GM12878 (cell line): ENCODE measurements at regions not wholly inside any gene's neighbourhood (a gene's known extent, or its start where the extent isn't known, plus 50 kb on each side); places are given as distances from the start of the nearest gene placed in this dataset.
"Not testable (repeated sequence)": the region's sequence is repeated elsewhere in the genome, so short reads cannot be mapped to it uniquely, and the experiment has no call there.

Experiments used
- ATAC-seq: fragments of 200-7000 bp; cut with Tn5 transposase; 3 replicates; pipeline ENCODE4 v1.9.1; 2020; ENCODE audit warnings: mild to moderate bottlenecking, moderate library complexity
- BruUV-seq: library from RNA; stranded (reverse); fragments of 400-500 nt; replicated peaks from 2 replicates; lab custom pipeline; 2021; lab: Mats Ljungman, UMichigan
- CTCF ChIA-PET: fragments of 300-600 bp; sonication (Branson Sonifier 250); formaldehyde crosslinking; extraction: SDS; loops from one replicate; lab custom pipeline; 2021; ENCODE audit warnings: inconsistent platforms; lab: Yijun Ruan, JAX
- POLR2A ChIA-PET: fragments of 350-600 bp; formaldehyde crosslinking; extraction: SDS; loops from one replicate; lab custom pipeline; 2021; ENCODE audit warnings: inconsistent platforms; lab: Charles Lee
- RAD21 ChIA-PET: fragments of 300-600 bp; sonication (Branson Sonifier 250); formaldehyde crosslinking; loops from one replicate; lab custom pipeline; 2023; ENCODE audit warnings: antibody characterized with exemption; ENCODE audit not compliant: unreplicated experiment; lab: Charles Lee
- SMC1A ChIA-PET: fragments of 300-600 bp; sonication (Branson Sonifier 250); formaldehyde crosslinking; loops from one replicate; lab custom pipeline; 2023; ENCODE audit not compliant: unreplicated experiment, uncharacterized antibody; lab: Charles Lee
- DNase-seq: peaks from one replicate; pipeline ENCODE4 v3.0.0-alpha.2; 2011; ENCODE audit warnings: low read depth, low spot score
- FAIRE-seq: peaks from 3 replicates; lab custom pipeline; 2011; peaks lifted over from hg19 to GRCh38; lab: Jason Lieb, UNC
- H2AFZ ChIP-seq: 2 replicates; pipeline ENCODE4 v1.6.0; 2011; ENCODE audit warnings: low read depth, low read length, control low read depth; ENCODE audit not compliant: control insufficient read depth
- H3K27ac ChIP-seq: 2 replicates; pipeline ENCODE4 v1.5.1; 2011; ENCODE audit warnings: control low read depth; ENCODE audit not compliant: control insufficient read depth, insufficient read depth
- H3K27me3 ChIP-seq, 2 experiments: replicated peaks in 1 of 2; 2 replicates each; pipeline versions ENCODE4 v1.6.0 to v1.6.1; 2011; ENCODE audit warnings: low read length in 1 of 2; ENCODE audit not compliant: control insufficient read depth in 2 of 2, insufficient read depth in 2 of 2
- H3K36me3 ChIP-seq, 2 experiments: 2 replicates each; pipeline ENCODE4 v1.5.1; 2011; ENCODE audit warnings: low read length in 1 of 2; ENCODE audit not compliant: control insufficient read depth in 2 of 2, insufficient read depth in 2 of 2
- H3K4me1 ChIP-seq: 2 replicates; pipeline ENCODE4 v1.6.1; 2011; ENCODE audit warnings: mild to moderate bottlenecking, low read length, moderate library complexity, mixed read lengths; ENCODE audit not compliant: control insufficient read depth, insufficient read depth
- H3K4me2 ChIP-seq: 2 replicates; pipeline ENCODE4 v1.6.0; 2011; ENCODE audit warnings: control low read depth; ENCODE audit not compliant: control insufficient read depth, insufficient read depth
- H3K4me3 ChIP-seq: fragments of 200-600 bp; sonication (generic); 2 replicates; pipeline ENCODE4 v1.5.1; 2016
- H3K79me2 ChIP-seq: 2 replicates; pipeline ENCODE4 v1.6.0; 2011; ENCODE audit warnings: low read length; ENCODE audit not compliant: control insufficient read depth, insufficient read depth
- H3K9ac ChIP-seq: 2 replicates; pipeline ENCODE4 v1.8.0; 2011; ENCODE audit warnings: low read length, control low read depth, mixed read lengths; ENCODE audit not compliant: control insufficient read depth, insufficient read depth
- H3K9me3 ChIP-seq: replicated peaks from 3 replicates; pipeline ENCODE4 v1.5.1; 2011; ENCODE audit warnings: mild to moderate bottlenecking, low read length; ENCODE audit not compliant: control insufficient read depth, insufficient read depth
- H4K20me1 ChIP-seq: 2 replicates; pipeline ENCODE4 v1.6.0; 2011; ENCODE audit not compliant: control insufficient read depth, insufficient read depth
- ATF7 ChIP-seq: fragments of 450-650 bp; IDR thresholded peaks from 2 replicates; pipeline ENCODE4 v1.6.1; 2016; ENCODE audit warnings: low read depth, mild to moderate bottlenecking
- CHD4 ChIP-seq: fragments of 200-600 bp; sonication (generic); IDR thresholded peaks from 2 replicates; pipeline ENCODE4 v1.6.1; 2016; ENCODE audit warnings: mild to moderate bottlenecking
- HDAC6 ChIP-seq: fragments of 200-600 bp; sonication (generic); IDR thresholded peaks from one replicate; pipeline ENCODE4 v1.8.0; 2017; ENCODE audit warnings: antibody characterized with exemption; ENCODE audit not compliant: unreplicated experiment
- MTA2 ChIP-seq: fragments of 450-650 bp; IDR thresholded peaks from 2 replicates; pipeline ENCODE4 v1.6.1; 2016; ENCODE audit warnings: low read depth, mild to moderate bottlenecking, moderate library complexity
- NFIC ChIP-seq: IDR thresholded peaks from 2 replicates; pipeline ENCODE4 v1.6.1; 2012; ENCODE audit warnings: low read depth, mild to moderate bottlenecking, inconsistent platforms, low read length, moderate library complexity
- NR2F1 ChIP-seq: fragments of 450-650 bp; conservative IDR thresholded peaks from 2 replicates; pipeline ENCODE4 v1.6.1; 2017; ENCODE audit warnings: mild to moderate bottlenecking
- RBBP5 ChIP-seq: fragments of 200-600 bp; sonication (generic); conservative IDR thresholded peaks from 2 replicates; pipeline ENCODE4 v1.6.1; 2016
- WRNIP1 ChIP-seq: IDR thresholded peaks from 2 replicates; pipeline ENCODE4 v1.6.1; 2011; ENCODE audit warnings: low read depth, low read length, improper control_type of control experiment, borderline replicate concordance
- WGBS: methylation state at CpG from one replicate; pipeline ENCODE4 v1.1.6; 2016; ENCODE audit warnings: low lambda C conversion rate; ENCODE audit not compliant: insufficient replicate concordance, insufficient coverage; ENCODE audit errors: missing lambda C conversion rate; 5-methylcytosine and 5-hydroxymethylcytosine counted together
- in situ Hi-C: fragments of 300-500 bp; cut with MboI; formaldehyde crosslinking; loops from 9 replicates; pipeline ENCODE4 v1.14.3; 2018; ENCODE audit warnings: mixed read lengths
- intact Hi-C: fragments of 100-400 bp; cut with micrococcal nuclease; formaldehyde crosslinking; loops from one replicate; pipeline ENCODE4 v1.14.2; 2022; ENCODE audit not compliant: unreplicated experiment
- TF ChIP-seq, protein P1 (sequence below): IDR thresholded peaks from 2 replicates; pipeline ENCODE4 v1.6.1; 2011; ENCODE audit warnings: borderline replicate concordance, low read depth, mild to moderate bottlenecking, moderate library complexity, low read length; ENCODE audit not compliant: insufficient read depth, poor library complexity, severe bottlenecking
- TF ChIP-seq, protein P2 (sequence below): IDR thresholded peaks from 2 replicates; pipeline ENCODE4 v1.6.1; 2012; ENCODE audit warnings: improper control_type of control experiment, low read depth, low read length; ENCODE audit not compliant: insufficient replicate concordance

- Histone ChIP-seq H3K4me1 (no peaks in the 10 kb centered on the region), H3K79me2 (no peaks in the 10 kb centered on the region), H3K4me2 (no peak overlapping the region)
- ChIA-PET CTCF (no interaction called here), POLR2A (no interaction called here)
- WGBS, result 17% methylated on average over 2 of the region's 2 CpGs
- TF ChIP-seq RBBP5 (no peak), ATF7 (no peak), CHD4 (no peak), NFIC (no peak), NR2F1 (no peak), MTA2 (no peak), HDAC6 (no peak), WRNIP1 (no peak)
- TF ChIP-seq, protein P1, sequence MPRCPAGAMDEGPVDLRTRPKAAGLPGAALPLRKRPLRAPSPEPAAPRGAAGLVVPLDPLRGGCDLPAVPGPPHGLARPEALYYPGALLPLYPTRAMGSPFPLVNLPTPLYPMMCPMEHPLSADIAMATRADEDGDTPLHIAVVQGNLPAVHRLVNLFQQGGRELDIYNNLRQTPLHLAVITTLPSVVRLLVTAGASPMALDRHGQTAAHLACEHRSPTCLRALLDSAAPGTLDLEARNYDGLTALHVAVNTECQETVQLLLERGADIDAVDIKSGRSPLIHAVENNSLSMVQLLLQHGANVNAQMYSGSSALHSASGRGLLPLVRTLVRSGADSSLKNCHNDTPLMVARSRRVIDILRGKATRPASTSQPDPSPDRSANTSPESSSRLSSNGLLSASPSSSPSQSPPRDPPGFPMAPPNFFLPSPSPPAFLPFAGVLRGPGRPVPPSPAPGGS, result no peak
- TF ChIP-seq, protein P2, sequence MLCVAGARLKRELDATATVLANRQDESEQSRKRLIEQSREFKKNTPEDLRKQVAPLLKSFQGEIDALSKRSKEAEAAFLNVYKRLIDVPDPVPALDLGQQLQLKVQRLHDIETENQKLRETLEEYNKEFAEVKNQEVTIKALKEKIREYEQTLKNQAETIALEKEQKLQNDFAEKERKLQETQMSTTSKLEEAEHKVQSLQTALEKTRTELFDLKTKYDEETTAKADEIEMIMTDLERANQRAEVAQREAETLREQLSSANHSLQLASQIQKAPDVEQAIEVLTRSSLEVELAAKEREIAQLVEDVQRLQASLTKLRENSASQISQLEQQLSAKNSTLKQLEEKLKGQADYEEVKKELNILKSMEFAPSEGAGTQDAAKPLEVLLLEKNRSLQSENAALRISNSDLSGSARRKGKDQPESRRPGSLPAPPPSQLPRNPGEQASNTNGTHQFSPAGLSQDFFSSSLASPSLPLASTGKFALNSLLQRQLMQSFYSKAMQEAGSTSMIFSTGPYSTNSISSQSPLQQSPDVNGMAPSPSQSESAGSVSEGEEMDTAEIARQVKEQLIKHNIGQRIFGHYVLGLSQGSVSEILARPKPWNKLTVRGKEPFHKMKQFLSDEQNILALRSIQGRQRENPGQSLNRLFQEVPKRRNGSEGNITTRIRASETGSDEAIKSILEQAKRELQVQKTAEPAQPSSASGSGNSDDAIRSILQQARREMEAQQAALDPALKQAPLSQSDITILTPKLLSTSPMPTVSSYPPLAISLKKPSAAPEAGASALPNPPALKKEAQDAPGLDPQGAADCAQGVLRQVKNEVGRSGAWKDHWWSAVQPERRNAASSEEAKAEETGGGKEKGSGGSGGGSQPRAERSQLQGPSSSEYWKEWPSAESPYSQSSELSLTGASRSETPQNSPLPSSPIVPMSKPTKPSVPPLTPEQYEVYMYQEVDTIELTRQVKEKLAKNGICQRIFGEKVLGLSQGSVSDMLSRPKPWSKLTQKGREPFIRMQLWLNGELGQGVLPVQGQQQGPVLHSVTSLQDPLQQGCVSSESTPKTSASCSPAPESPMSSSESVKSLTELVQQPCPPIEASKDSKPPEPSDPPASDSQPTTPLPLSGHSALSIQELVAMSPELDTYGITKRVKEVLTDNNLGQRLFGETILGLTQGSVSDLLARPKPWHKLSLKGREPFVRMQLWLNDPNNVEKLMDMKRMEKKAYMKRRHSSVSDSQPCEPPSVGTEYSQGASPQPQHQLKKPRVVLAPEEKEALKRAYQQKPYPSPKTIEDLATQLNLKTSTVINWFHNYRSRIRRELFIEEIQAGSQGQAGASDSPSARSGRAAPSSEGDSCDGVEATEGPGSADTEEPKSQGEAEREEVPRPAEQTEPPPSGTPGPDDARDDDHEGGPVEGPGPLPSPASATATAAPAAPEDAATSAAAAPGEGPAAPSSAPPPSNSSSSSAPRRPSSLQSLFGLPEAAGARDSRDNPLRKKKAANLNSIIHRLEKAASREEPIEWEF, result no peak
- TF ChIP-seq, all 136 proteins: peak for 0
- DNase-seq (no peak), FAIRE-seq (no peak), ATAC-seq (no peak)
- Histone ChIP-seq H3K9me3 (peaks cover 8% of the 10 kb centered on the region), H3K27ac (no peak overlapping the region), H3K4me3 (no peak overlapping the region), H3K36me3 (no peaks in the 10 kb centered on the region), H3K9ac (no peak overlapping the region), H2AFZ (no peak overlapping the region), H4K20me1 (no peaks in the 10 kb centered on the region), H3K27me3 (no peaks in the 10 kb centered on the region)
- SMC1A ChIA-PET, result no interaction called here
- RAD21 ChIA-PET, result no interaction called here
- intact Hi-C loops, result no loop called here
- no TSS peak for BruUV-seq
- in situ Hi-C loops, result no loop called here
Measured at GRCh38 chr5:153937661-153938060, 101.0 kb downstream of the FAM114A2 start.

- intact Hi-C loops, H3K4me1 ChIP-seq, H3K36me3 ChIP-seq, H3K79me2 ChIP-seq, H3K27me3 ChIP-seq, H3K9ac ChIP-seq, H3K9me3 ChIP-seq, FAIRE-seq, H3K4me2 ChIP-seq, DNase-seq, in situ Hi-C loops, RAD21 ChIA-PET, ATAC-seq, H2AFZ ChIP-seq, SMC1A ChIA-PET, BruUV-seq, H4K20me1 ChIP-seq, CTCF ChIA-PET, H3K4me3 ChIP-seq, H3K27ac ChIP-seq: not testable (repeated sequence)
- POLR2A ChIA-PET, result interaction anchor here (0.7 kb wide), 1 partner anchor 722 kb away, joined by 3 read pairs; no protein-coding TSS in a partner anchor
- 13% methylated on average over 2 of the region's 2 CpGs for WGBS
Measured at GRCh38 chr5:153935151-153935550, 103.6 kb downstream of the FAM114A2 start.
